ENCODE measurements at regions not wholly inside any gene's neighbourhood (a gene's known extent, or its start where the extent isn't known, plus 50 kb on each side); places are given as distances from the start of the nearest gene placed in this dataset.

DNA sequence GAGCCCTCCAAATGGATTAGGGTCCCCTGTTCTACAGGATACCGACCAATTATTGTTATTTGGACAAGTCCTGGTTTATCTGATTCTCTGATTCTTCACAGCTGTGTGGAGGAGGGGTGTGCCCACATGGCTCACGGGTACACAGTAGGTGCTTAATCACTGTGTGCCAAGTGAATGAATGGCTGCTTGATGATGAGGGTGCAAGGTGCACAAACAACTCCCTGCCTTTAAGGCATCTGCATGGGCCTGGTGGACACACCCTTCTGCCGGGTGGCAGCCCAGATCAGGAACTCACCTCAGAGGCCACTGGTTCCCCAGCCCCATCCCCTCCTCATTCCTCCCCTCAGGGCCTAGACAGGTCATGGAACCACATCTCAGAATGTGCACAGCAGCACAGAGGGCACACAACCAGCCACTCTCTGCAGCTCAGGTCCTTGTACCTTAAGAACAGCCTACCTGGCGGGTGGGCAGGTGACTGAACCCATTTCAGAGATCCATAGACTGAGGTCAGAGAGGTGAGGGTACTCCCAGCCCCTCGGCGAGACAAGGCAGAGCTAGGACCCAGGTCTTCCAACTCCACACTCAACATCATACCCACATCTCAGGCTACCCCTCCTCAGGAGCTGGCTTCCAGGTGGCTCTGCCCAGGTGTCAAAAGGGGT, 50.3 kb downstream of the SHANK2 start:
- DNase-seq = no peak

DNA sequence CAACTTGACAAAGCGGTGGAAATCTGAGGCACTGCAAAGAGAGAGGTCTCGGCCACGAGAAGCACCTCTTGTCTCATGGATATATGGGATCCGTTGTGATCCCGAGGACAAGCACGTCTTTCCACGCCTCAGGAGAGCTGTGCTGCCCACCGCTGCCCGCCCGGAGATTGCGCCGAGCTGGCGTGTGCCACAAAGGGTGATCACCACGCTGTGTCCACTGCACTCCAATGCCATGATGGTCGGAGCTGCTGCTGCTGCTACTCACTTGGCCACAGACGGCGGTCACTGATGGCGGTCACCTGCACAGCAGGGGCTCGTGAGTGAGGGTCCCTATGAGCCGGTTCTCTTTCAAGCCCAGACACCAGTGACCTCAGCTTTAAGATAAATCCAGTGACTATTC, 51.1 kb downstream of the SHANK2 start:
- DNase-seq = no peak

- no peak for DNase-seq
These were observed 51.6 kb downstream of the SHANK2 start for GRCh38 chr11:71200761-71201160.

DNA sequence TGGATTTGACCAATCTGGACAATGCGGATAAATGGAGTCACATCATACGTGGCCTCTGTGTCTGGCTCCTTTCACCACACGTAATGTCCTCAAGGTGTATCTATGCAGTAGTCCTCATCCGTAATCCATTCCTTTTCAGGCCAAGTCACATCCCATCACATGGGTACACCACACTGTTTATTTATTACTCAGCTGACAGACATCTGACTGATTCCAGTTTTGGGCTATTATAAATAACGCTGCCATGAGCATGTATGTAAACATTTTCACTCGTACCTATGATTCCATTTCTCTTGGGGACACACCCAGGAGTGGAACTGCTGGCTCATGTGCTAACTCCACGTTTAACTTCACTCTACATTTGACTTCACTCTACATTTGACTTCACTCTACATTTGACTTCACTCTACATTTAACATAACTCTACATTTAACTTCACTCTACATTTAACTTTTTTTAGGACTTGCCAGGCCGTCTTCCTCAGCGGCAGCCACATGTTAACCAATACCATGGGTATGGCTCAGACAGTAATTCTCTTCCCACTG, 52.1 kb downstream of the SHANK2 start:
- DNase-seq = no peak

- DNase-seq = no peak
These were observed 53.1 kb downstream of the SHANK2 start for GRCh38 chr11:71199226-71199820.

GRCh38 chr11:71198823-71199165, 53.6 kb downstream of the SHANK2 start:
- DNase-seq = no peak

GRCh38 chr11:71198141-71198822, 54.1 kb downstream of the SHANK2 start:
- no peak for DNase-seq

GRCh38 chr11:71197096-71197495, 55.3 kb downstream of the SHANK2 start:
- no peak for DNase-seq

DNA sequence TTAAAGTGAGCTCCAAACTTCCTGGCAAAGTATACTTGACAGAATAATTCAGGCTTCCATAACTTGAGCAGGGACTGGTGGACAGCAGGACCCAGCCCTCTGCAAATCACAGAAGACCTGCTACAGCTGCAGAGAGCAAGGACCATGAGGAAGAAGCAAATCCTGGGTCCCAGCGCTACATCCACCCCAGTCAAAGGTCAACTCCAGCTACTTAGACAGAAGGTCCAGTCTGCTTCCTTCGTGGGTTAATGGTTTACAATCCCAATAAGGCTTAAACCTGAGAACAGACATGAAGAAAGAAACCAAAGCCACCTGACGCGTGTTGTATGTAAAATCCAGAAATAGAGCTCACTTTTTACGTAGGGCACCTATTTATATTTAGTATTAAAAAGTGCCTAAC, 57.7 kb downstream of the SHANK2 start:
- DNase-seq = no peak

GRCh38 chr11:71193431-71193830, 58.9 kb downstream of the SHANK2 start:
- no peak for DNase-seq

- DNase-seq = no peak
These were observed 59.7 kb downstream of the SHANK2 start for GRCh38 chr11:71192629-71193028.

- no peak for DNase-seq
These were observed 61.2 kb downstream of the SHANK2 start for GRCh38 chr11:71191201-71191600.

DNA sequence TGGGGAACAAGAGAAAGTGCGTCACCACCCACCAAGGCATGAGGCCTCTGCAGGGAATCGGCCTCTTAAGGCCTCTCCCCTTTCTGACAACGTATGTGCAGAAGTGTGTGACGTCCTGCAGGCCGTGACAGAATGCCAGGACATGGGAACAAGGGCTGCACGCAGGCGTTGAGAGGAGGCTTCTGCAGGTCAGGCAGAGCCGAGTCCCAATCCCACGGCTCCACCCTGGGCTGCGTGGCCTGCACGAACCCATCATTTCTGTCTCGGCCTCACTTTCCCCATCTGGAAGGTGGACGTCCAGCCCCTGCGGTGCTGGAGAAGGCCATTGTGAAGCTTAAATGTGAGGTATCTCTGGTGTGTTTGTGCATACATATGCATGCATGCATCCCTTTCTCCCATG, 61.8 kb downstream of the SHANK2 start:
- DNase-seq = no peak

- DNase-seq = no peak
These were observed 62.5 kb downstream of the SHANK2 start for GRCh38 chr11:71189768-71190315.

- DNase-seq = no peak
These were observed 63.2 kb downstream of the SHANK2 start for GRCh38 chr11:71188886-71189767.

- no peak for DNase-seq
These were observed 64.3 kb downstream of the SHANK2 start for GRCh38 chr11:71188073-71188472.

- DNase-seq = no peak
These were observed 65.6 kb downstream of the SHANK2 start for GRCh38 chr11:71186806-71187205.

DNA sequence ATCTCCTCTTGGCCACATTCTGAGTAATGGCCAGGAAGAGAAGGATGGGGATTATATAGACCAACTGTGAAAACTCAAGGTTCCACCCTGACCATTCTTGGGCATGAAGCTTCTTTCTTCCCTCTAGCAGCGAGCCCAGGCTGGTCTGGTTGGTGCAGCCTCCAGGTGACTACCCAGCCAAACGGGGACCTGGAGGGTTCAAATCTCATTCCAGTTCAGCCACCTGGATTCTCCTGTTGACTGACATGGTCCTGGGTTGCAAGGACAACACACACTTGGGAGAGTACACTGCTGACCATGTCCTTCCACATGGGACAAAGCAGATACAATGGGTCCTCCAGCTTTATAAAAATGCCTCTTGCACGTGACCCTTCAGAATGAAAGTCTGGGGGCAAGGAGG, 67.0 kb downstream of the SHANK2 start:
- no peak for DNase-seq

GRCh38 chr11:71184421-71185210, 67.8 kb downstream of the SHANK2 start:
- no peak for DNase-seq

DNA sequence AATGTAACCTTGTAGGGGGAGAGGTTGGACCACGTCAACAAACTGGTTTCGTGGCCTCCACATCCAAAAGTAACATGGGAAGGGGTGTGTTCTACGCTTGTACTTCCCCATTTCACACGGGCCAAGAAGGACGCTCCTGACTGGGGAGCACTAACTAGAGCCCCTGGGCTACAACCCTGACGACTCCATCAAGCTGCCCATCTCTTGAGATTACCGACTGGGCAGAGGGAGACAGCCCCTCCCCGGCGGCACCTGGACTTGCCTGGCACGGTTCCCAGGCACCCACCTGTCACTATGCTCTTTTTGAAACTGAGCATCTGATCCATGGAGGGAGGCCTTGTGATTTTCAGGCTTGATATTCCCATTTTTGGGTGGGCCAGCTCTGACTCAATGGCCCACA, 68.5 kb downstream of the SHANK2 start:
- no peak for DNase-seq

DNA sequence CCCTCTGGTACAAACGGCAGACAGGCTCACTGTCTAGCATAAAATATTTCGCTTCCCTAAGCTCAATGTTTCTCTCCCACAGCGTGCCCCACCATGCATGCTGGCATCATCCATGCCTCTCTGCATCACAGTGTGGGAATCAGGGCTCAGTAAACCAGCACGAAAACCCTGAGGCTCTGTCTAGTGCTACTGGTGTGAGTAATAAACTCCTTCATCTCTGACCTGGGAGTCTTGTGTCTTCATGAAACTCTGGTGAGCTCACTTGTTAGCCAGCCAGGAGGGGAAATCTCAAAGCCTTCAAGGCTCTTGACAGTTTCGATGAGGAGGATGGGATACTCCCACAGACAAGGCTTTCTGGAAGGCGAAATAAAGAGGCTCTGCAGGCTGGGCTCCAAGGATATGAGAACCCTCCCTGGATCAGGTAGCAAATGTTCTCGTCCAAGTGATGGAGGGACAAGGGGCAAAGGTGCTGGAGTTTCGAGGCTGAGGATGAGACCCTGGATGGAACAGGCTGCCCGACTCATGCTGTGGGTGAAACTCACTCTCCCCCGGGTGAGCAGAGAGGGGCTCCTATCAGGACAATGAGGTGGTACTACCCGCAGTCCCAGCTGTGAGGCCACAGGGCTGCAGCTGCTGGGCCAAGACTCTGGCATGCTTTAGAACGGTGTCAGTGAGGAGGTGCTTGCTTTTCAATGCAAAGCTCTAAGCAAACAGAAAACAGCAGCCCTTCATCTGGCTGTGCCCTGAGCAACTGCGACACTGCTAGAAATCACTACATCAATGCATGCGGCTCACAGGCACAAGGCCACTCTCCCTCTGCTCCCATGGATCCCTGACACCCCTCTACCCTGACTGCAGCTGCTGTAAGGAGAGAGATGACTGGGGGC, 69.3 kb downstream of the SHANK2 start:
- DNase-seq = peak; percentile 1

All from femur (tissue), 1 donor.